ENCODE measurements at regions not wholly inside any gene's neighbourhood (a gene's known extent, or its start where the extent isn't known, plus 50 kb on each side); places are given as distances from the start of the nearest gene placed in this dataset.
"Not testable (repeated sequence)": the region's sequence is repeated elsewhere in the genome, so short reads cannot be mapped to it uniquely, and the experiment has no call there.

DNA sequence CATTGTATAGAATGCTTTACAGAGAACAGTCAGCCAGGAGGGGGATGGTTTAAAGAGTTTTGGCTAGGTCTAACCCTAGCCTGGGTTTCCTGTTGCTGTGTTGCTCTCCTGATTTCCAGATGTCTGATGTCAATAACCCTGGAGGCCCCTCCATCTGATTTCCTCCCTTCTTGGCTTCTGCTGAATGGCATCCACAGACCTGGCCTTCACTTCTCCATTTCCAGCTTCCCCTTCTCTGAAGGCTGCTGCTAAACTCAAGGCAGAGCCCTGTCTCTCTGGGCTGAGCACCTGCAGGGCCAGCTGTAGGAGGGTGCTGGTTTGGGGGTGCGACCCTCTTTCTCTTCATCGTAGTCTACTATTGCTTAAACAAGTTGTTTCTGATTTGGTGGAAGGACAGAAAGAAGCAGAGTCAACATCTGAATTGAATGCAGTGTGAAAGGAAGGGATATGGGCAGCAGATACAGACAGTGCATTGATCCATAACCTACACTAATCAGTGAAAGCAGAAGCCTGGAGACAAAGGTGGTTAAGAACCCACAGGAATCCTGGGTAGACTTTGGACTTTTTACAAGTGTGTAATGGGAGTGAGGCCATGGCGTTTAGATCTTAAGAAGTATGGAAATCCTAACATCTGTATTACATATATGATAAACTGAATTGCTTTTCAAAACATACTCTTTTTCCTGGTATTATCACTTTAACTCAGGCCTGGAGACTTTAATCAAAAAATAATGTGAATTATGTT is 153.6 kb downstream of the HRH4 start:
- DNase-seq (ENCODE audit: low read depth in 3 of 3, low spot score in 2 of 3), result no peak

- peak in 1 of 3 donors; percentile 25 for DNase-seq (ENCODE audit: low read depth in 3 of 3, low spot score in 2 of 3)
Measured at GRCh38 chr18:24616653-24617052, 156.2 kb downstream of the HRH4 start.

DNA sequence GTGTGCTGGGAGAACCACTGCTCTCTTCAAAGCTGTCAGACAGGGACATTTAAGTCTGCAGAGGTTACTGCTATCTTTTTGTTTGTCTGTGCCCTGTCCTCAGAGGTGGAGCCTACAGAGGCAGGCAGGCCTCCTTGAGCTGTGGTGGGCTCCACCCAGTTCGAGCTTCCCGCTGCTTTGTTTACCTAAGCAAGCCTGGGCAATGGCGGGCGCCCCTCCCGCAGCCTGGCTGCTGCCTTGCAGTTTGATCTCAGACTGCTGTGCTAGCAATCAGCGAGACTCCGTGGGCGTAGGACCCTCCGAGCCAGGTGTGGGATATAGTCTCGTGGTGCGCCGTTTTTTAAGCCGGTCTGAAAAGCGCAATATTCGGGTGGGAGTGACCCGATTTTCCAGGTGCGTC is 164.0 kb downstream of the HRH4 start:
- DNase-seq (ENCODE audit: low read depth in 3 of 3, low spot score in 2 of 3), result not testable (repeated sequence)

GRCh38 chr18:24627644-24628315 is 167.3 kb downstream of the HRH4 start:
- DNase-seq (ENCODE audit: low read depth in 3 of 3, low spot score in 2 of 3), result no peak

GRCh38 chr18:24628326-24628725 is 167.9 kb downstream of the HRH4 start:
- no peak for DNase-seq (ENCODE audit: low read depth in 3 of 3, low spot score in 2 of 3)

GRCh38 chr18:24629921-24630320 is 169.5 kb downstream of the HRH4 start:
- no peak for DNase-seq (ENCODE audit: low read depth in 3 of 3, low spot score in 2 of 3)

- no peak for DNase-seq (ENCODE audit: low read depth in 3 of 3, low spot score in 2 of 3)
Measured at GRCh38 chr18:24630346-24630880, 170.0 kb downstream of the HRH4 start.

DNA sequence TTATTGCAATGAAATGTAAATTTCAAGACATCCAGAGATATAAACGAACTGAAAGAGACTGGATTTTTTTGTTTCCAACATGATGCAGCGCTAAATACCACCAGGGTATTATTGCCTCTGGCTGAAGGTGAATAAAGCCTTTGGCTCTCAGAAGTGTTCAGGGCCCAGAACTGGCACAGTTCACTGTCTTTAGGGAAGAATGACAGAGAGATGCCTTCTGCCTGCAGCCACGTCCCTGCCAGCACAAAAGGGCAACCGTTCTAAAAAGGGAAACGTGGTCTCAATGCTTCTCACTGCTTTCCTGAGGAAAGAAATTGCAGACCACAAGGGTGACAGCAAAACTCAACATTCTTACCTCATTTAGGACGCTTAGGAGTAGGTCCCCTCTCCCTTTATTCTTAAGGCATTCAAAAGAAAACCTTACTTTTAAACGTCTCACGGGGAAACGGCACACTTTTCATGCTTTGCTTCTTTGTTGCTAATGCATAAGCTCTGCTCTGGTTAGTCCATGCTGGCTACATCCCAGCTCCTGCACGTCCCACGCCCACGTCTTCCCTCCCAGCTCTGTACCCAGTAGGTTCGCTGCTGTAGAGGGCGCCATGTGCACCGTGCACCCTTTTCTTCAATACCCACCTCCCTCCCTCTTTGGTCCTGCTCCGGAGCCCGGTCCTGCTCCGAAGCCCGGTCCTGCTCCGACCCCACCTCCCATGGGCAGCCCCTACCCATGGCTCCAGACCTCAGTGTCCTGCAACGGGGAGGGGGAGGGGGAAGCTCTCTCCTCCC is 171.0 kb downstream of the HRH4 start:
- no peak for DNase-seq (ENCODE audit: low read depth in 3 of 3, low spot score in 2 of 3)

DNA sequence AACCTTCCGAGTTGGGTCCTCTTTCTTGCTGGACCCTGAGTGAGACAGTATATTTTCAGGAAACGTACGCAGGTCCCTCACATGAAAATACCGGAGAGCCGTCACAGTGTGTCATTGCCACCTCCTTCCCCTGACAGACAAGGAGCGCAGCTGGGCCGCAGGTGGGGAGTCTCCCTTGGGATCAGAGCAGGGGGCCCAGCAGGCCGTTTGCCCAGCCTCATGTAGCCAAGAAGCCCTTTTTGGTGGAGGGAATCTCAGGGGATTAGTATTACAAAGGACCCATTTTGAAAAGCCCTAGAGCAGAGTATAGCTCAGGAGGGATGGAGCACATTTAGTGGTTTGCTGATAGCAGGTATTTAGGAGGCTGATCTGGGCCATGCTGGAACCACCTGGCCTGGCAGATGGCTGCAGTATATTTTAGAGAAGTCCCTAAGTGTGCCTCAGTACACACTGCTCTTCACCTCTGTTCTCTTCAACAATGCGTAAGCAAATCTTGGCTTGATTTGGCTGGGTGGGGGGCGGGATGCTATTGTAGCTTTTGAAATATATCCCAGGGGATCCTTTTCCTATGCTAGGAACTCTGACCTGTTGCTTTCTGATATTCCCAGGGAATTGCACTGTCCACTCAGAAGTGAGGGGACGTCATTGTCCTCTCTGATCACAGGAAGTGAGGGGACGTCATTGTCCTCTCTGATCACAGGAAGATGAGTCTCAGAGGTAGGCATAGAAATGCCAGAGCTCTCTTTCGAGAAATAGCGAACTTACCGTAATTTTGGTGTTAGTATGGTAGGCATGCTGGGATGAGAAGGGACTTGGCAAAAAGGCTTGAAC is 171.9 kb downstream of the HRH4 start:
- no peak for DNase-seq (ENCODE audit: low read depth in 3 of 3, low spot score in 2 of 3)

DNA sequence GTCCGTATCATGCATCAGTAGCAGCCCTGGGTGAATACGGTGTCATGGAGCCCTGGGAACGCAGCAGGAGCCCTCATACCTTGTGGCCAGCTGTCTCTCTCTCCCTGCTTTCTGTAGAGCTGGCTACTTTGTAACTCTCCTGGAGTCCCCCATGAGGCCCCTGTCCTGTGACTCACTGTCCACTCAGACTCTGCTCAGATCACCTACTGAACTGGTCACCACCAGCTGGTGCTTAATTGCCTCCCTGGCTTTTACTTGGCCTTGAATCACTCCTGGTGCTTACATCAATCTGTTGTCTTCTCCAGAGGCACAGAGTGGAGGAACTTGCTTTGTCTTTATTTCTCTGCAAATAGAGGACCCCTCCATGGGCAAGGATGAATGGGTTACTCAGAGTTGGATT is 172.7 kb downstream of the HRH4 start:
- DNase-seq (ENCODE audit: low read depth in 3 of 3, low spot score in 2 of 3), result no peak

DNA sequence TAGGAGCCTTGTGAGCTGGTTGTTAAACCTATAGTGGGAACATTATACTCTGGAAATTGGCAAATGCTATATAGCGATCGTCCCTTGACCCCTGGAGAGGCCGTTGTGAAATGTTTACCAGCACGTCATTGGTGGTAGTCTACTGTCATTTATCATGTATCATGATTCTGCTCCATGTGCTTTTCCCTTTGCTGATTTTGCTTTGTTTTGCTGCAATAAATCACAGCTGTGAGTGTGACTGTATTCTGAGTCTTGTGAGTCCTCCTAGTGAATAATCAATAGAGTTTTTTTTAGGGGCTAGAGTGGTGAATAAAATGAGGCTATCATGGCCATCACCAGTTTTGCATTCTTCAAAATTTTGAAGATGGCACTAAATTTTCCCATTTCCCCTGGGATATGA is 189.1 kb downstream of the HRH4 start:
- no peak for DNase-seq (ENCODE audit: low read depth in 3 of 3, low spot score in 2 of 3)

DNA sequence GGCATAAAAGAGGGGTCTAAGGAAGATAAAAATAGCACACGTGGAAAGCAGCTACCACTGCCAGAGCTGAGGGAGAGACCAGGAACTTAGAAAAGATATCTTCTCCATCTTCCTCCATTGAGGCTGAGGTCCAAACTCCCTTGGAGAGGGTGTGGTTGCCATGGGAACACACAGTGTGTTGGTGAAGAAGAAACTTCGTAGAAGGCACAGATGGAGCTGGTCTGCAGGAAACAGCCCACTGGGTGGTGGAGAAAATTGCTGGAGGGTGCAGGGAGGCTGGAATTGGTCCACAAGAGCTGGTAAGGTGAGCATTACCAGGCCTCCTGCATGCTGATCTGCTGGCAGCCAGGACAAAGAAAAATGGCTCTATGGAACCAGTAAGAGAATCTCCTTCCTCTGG is 191.0 kb downstream of the HRH4 start:
- DNase-seq (ENCODE audit: low read depth in 3 of 3, low spot score in 2 of 3), result no peak

DNA sequence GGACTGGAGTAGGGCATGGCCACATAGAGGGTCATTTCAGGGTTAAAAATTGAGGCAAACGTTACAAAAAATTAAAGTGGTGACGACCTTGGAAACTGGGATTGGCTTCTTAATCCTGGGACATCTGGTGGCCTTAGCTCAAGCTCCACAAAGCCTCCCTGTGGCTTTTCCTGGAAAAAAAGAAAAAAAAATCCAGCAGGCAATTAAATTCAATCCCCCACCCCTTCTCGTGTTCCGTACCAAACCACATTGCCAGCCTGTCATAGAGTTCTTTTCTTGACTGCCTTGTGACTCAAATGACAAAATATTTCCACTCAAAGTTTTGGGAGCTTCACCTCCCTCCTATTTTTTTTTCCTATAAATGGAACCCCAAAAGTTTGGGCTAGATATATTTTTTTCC is 195.6 kb downstream of the HRH4 start:
- peak in 1 of 3 donors; percentile 16 for DNase-seq (ENCODE audit: low read depth in 3 of 3, low spot score in 2 of 3)

DNA sequence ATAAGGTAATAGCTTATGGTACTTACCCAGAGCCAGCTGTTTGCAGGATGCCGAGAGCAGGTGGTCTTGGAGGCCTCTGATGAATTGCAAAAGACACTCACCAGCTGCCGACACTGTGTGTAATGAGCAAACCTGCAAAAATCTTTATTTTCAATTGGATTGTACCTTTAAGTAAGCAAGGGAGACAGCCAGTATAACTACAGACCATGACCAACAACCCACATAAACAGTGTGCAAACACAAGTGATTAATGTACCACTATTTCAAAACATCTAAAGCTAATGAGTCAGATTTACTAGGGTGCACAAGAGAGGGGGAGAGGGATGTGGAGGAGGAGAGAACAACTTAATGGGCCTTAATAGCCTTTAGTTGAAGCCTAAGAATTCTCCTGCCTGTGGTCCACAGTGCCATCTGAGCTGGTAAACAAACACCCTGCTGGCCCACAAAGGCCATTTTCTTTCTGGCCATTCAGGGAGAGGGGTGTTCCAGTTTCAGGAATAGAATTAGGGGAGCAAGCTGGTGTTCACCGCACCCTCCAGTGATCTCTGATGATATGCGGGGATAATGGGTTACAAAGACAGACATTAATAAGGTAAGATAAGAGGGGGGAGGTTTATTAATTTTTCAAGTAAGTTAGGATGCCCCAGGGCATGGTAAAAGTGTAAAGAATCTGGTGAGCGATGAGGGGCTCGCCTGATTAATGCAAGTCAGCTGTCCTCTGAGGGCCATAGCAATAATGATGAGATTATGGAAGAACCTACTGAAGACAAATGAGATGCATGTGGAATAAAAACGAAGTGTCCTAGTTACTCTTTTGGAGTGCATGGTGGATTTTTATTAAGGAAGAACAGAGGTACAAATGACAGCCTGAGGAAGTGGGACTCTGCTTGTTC is 196.4 kb downstream of the HRH4 start:
- peak; percentile 64 to 75 (median 66) for DNase-seq (ENCODE audit: low read depth in 3 of 3, low spot score in 2 of 3)

- DNase-seq (ENCODE audit: low read depth in 3 of 3, low spot score in 2 of 3), result no peak
Measured at GRCh38 chr18:24657444-24657842, 197.0 kb downstream of the HRH4 start.

GRCh38 chr18:24658302-24658701 is 197.9 kb downstream of the HRH4 start:
- no peak for DNase-seq (ENCODE audit: low read depth in 3 of 3, low spot score in 2 of 3)

DNA sequence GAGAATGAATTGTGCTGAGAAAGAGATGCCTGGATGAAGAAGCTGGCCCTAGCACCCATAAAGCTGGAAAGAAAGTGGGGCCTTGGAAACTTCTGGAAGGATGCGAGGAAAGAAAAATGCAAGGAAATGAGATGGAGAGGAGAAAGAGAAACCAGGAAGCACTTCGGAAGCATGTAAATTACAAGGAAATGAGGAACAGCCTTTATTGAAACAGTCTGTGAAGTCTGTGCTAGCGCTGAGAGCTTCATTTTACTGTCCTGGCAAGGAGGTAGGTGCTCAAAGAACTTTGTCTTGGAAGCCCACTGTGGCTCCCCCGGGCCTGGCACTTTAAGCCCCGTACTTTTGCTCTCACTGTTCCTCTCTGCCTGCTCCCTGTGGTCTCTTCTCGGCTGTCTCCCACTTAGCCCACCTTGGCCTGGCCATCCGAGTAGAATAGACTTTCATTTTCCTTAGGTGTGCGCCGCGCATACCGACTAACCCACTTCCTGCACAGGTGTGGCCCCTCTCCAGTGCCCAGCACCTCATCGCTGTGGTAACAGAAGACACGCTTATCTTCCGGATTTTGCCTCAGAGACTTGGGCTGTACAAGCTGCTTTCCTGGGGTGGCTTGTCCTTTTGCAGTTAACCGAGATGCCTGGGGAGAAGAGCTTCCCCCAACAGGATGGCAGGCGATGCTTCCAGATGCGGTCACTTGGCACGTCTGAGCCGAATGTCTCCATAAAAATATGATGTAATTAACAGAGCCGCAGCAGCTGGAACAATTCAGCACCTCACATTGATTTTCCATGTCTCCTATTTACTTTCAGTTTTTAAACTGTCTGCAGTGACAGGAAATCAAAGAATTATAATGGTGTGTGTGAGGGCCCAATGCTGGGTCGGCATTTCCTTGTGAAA is 199.6 kb downstream of the HRH4 start:
- DNase-seq (ENCODE audit: low read depth in 3 of 3, low spot score in 2 of 3), result no peak

- DNase-seq (ENCODE audit: low read depth in 3 of 3, low spot score in 2 of 3), result no peak
Measured at GRCh38 chr18:24660956-24661355, 200.5 kb downstream of the HRH4 start.

All from right renal cortex interstitium (tissue), 3 donors.